HG02970 (cell line): ENCODE measurements at regions not wholly inside any gene's neighbourhood (a gene's known extent, or its start where the extent isn't known, plus 50 kb on each side); places are given as distances from the start of the nearest gene placed in this dataset.

ENCODE experiments used
- ATAC-seq: cut with Tn5 transposase; IDR thresholded peaks from one replicate; pipeline ENCODE4 v1.9.1; 2021; ENCODE audit warnings: mild to moderate bottlenecking, moderate library complexity, moderate number of reproducible peaks; ENCODE audit not compliant: unreplicated experiment, low FRiP score

GRCh38 chr5:104187656-104188055 lies 625.1 kb upstream of the NUDT12 start:
- ATAC-seq: no peak

GRCh38 chr5:104186510-104186909 lies 623.9 kb upstream of the NUDT12 start:
- no peak for ATAC-seq

GRCh38 chr5:104186100-104186499 lies 623.5 kb upstream of the NUDT12 start:
- ATAC-seq: no peak

GRCh38 chr5:104184264-104184663 lies 621.7 kb upstream of the NUDT12 start:
- ATAC-seq: no peak

GRCh38 chr5:104178829-104179456 lies 616.4 kb upstream of the NUDT12 start:
- no peak for ATAC-seq

GRCh38 chr5:104178066-104178465 lies 615.5 kb upstream of the NUDT12 start:
- no peak for ATAC-seq

GRCh38 chr5:104177651-104178050 lies 615.1 kb upstream of the NUDT12 start:
- no peak for ATAC-seq

GRCh38 chr5:104172976-104173375 lies 610.4 kb upstream of the NUDT12 start:
- ATAC-seq: no peak

GRCh38 chr5:104171958-104172690 lies 609.5 kb upstream of the NUDT12 start:
- no peak for ATAC-seq

- ATAC-seq: no peak
Measured at GRCh38 chr5:104170926-104171325, 608.3 kb upstream of the NUDT12 start.

- ATAC-seq: no peak
Measured at GRCh38 chr5:104146652-104147051, 584.1 kb upstream of the NUDT12 start.

- ATAC-seq: no peak
Measured at GRCh38 chr5:104139840-104140239, 577.3 kb upstream of the NUDT12 start.

- no peak for ATAC-seq
Measured at GRCh38 chr5:104130320-104130719, 567.7 kb upstream of the NUDT12 start.

- no peak for ATAC-seq
Measured at GRCh38 chr5:104128348-104128747, 565.8 kb upstream of the NUDT12 start.

GRCh38 chr5:104126980-104127379 lies 564.4 kb upstream of the NUDT12 start:
- ATAC-seq: no peak

GRCh38 chr5:104119529-104119928 lies 556.9 kb upstream of the NUDT12 start:
- ATAC-seq: no peak

- ATAC-seq: no peak
Measured at GRCh38 chr5:104111632-104112031, 549.0 kb upstream of the NUDT12 start.

- ATAC-seq: no peak
Measured at GRCh38 chr5:104096451-104096850, 533.9 kb upstream of the NUDT12 start.

- ATAC-seq: no peak
Measured at GRCh38 chr5:104095527-104095926, 532.9 kb upstream of the NUDT12 start.

GRCh38 chr5:104088876-104089778 lies 526.5 kb upstream of the NUDT12 start:
- ATAC-seq: no peak

- no peak for ATAC-seq
Measured at GRCh38 chr5:104084896-104085295, 522.3 kb upstream of the NUDT12 start.
